ENCODE measurements at regions not wholly inside any gene's neighbourhood (a gene's known extent, or its start where the extent isn't known, plus 50 kb on each side); places are given as distances from the start of the nearest gene placed in this dataset.
A peak's percentile ranks its signal among the peaks of the same experiment; 100 is the strongest.

- TF ChIP-seq Cebpa-rat (IDR thresholded peaks at IDR 0.05), result no peak
- no peak overlapping the region for H3K4me3 ChIP-seq
- no peak overlapping the region for H3K27ac ChIP-seq
- H3K4me1 ChIP-seq, result no peaks in the 10 kb centered on the region
- no peaks in the 10 kb centered on the region for H3K36me3 ChIP-seq
- no peaks in the 10 kb centered on the region for H4K20me1 ChIP-seq
- peaks cover 42% of the 10 kb centered on the region for H3K27me3 ChIP-seq
- H3K4me2 ChIP-seq, result no peak overlapping the region
- peaks cover 5% of the 10 kb centered on the region; the same call in 1 of the 2 replicates for H3K9me3 ChIP-seq
- H3K9ac ChIP-seq, result no peak overlapping the region
Measured at GRCh38 chr5:166980666-166981065, 1310.8 kb upstream of the WWC1 start.

- Histone ChIP-seq H3K27me3 (peaks cover 42% of the 10 kb centered on the region), H3K4me3 (no peak overlapping the region), H3K9me3 (peaks cover 5% of the 10 kb centered on the region; the same call in 1 of the 2 replicates), H3K9ac (no peak overlapping the region), H3K36me3 (no peaks in the 10 kb centered on the region), H4K20me1 (no peaks in the 10 kb centered on the region), H3K4me2 (no peak overlapping the region), H3K4me1 (no peaks in the 10 kb centered on the region), H3K27ac (no peak overlapping the region)
- TF ChIP-seq Cebpa-rat (IDR thresholded peaks at IDR 0.05), result no peak
Measured at GRCh38 chr5:166982226-166982625, 1309.2 kb upstream of the WWC1 start.

- H3K27me3 ChIP-seq, result no peaks in the 10 kb centered on the region
- TF ChIP-seq Cebpa-rat (IDR thresholded peaks at IDR 0.05), result no peak
- H3K9me3 ChIP-seq, result no peaks in the 10 kb centered on the region
- no peak overlapping the region for H3K4me3 ChIP-seq
- no peak overlapping the region for H3K4me2 ChIP-seq
- H3K4me1 ChIP-seq, result peaks cover 20% of the 10 kb centered on the region
- H3K27ac ChIP-seq, result no peak overlapping the region
- H3K36me3 ChIP-seq, result no peaks in the 10 kb centered on the region
- H4K20me1 ChIP-seq, result no peaks in the 10 kb centered on the region
- no peak overlapping the region for H3K9ac ChIP-seq
Measured at GRCh38 chr5:166991601-166992000, 1299.8 kb upstream of the WWC1 start.

- H4K20me1 ChIP-seq, result no peaks in the 10 kb centered on the region
- no peak overlapping the region for H3K9ac ChIP-seq
- H3K9me3 ChIP-seq, result no peaks in the 10 kb centered on the region
- H3K36me3 ChIP-seq, result no peaks in the 10 kb centered on the region
- H3K27ac ChIP-seq, result no peak overlapping the region
- TF ChIP-seq Cebpa-rat (IDR thresholded peaks at IDR 0.05), result no peak
- no peak overlapping the region for H3K4me3 ChIP-seq
- H3K27me3 ChIP-seq, result no peaks in the 10 kb centered on the region
- H3K4me2 ChIP-seq, result no peak overlapping the region
- peaks cover 20% of the 10 kb centered on the region for H3K4me1 ChIP-seq
Measured at GRCh38 chr5:166992108-166992507, 1299.3 kb upstream of the WWC1 start.

GRCh38 chr5:166992874-166993722, 1298.3 kb upstream of the WWC1 start:
- Histone ChIP-seq H3K36me3 (no peaks in the 10 kb centered on the region), H4K20me1 (no peaks in the 10 kb centered on the region), H3K4me3 (no peak overlapping the region), H3K27me3 (no peaks in the 10 kb centered on the region), H3K9ac (no peak overlapping the region), H3K27ac (no peak overlapping the region), H3K4me1 (peaks cover 20% of the 10 kb centered on the region), H3K4me2 (peak overlapping the region; percentile 62), H3K9me3 (no peaks in the 10 kb centered on the region)
- TF ChIP-seq Cebpa-rat (IDR thresholded peaks at IDR 0.05), result no peak

- H3K4me1 ChIP-seq, result peaks cover 20% of the 10 kb centered on the region
- H3K27ac ChIP-seq, result no peak overlapping the region
- TF ChIP-seq Cebpa-rat (IDR thresholded peaks at IDR 0.05), result no peak
- H3K9me3 ChIP-seq, result no peaks in the 10 kb centered on the region
- H3K4me2 ChIP-seq, result no peak overlapping the region
- H3K4me3 ChIP-seq, result no peak overlapping the region
- no peak overlapping the region for H3K9ac ChIP-seq
- no peaks in the 10 kb centered on the region for H4K20me1 ChIP-seq
- no peaks in the 10 kb centered on the region for H3K36me3 ChIP-seq
- no peaks in the 10 kb centered on the region for H3K27me3 ChIP-seq
Measured at GRCh38 chr5:166994226-166994625, 1297.2 kb upstream of the WWC1 start.

GRCh38 chr5:167001246-167001645, 1290.2 kb upstream of the WWC1 start:
- Histone ChIP-seq H3K4me2 (no peak overlapping the region), H3K27me3 (no peaks in the 10 kb centered on the region), H3K27ac (no peak overlapping the region), H3K9ac (no peak overlapping the region), H4K20me1 (no peaks in the 10 kb centered on the region), H3K36me3 (no peaks in the 10 kb centered on the region), H3K4me3 (no peak overlapping the region), H3K4me1 (no peaks in the 10 kb centered on the region), H3K9me3 (no peaks in the 10 kb centered on the region)
- no peak for TF ChIP-seq Cebpa-rat (IDR thresholded peaks at IDR 0.05)

GRCh38 chr5:167008705-167009104, 1282.7 kb upstream of the WWC1 start:
- H3K4me3 ChIP-seq, result no peak overlapping the region
- H3K4me1 ChIP-seq, result no peaks in the 10 kb centered on the region
- H3K27ac ChIP-seq, result no peak overlapping the region
- TF ChIP-seq Cebpa-rat (IDR thresholded peaks at IDR 0.05), result no peak
- no peak overlapping the region for H3K4me2 ChIP-seq
- no peak overlapping the region for H3K9ac ChIP-seq
- no peaks in the 10 kb centered on the region for H3K9me3 ChIP-seq
- no peaks in the 10 kb centered on the region for H3K27me3 ChIP-seq
- H3K36me3 ChIP-seq, result no peaks in the 10 kb centered on the region
- H4K20me1 ChIP-seq, result no peaks in the 10 kb centered on the region

- Histone ChIP-seq H3K36me3 (no peaks in the 10 kb centered on the region), H3K27ac (no peak overlapping the region), H3K4me2 (no peak overlapping the region), H3K9me3 (no peaks in the 10 kb centered on the region), H3K27me3 (no peaks in the 10 kb centered on the region), H4K20me1 (no peaks in the 10 kb centered on the region), H3K4me1 (no peaks in the 10 kb centered on the region), H3K9ac (no peak overlapping the region), H3K4me3 (no peak overlapping the region)
- no peak for TF ChIP-seq Cebpa-rat (IDR thresholded peaks at IDR 0.05)
Measured at GRCh38 chr5:167011196-167011595, 1280.2 kb upstream of the WWC1 start.

- Histone ChIP-seq H3K27me3 (no peaks in the 10 kb centered on the region), H3K4me2 (no peak overlapping the region)
- no peak for TF ChIP-seq Cebpa-rat (IDR thresholded peaks at IDR 0.05)
Measured at GRCh38 chr5:167012123-167013034, 1279.1 kb upstream of the WWC1 start.

More at GRCh38 chr5:167012123-167013034, 1279.1 kb upstream of the WWC1 start:
- Histone ChIP-seq H3K4me1 (no peaks in the 10 kb centered on the region), H3K4me3 (no peak overlapping the region), H3K9ac (no peak overlapping the region), H3K9me3 (no peaks in the 10 kb centered on the region), H3K27ac (no peak overlapping the region), H4K20me1 (no peaks in the 10 kb centered on the region), H3K36me3 (no peaks in the 10 kb centered on the region)
